HG03558 (cell line): ENCODE measurements at regions not wholly inside any gene's neighbourhood (a gene's known extent, or its start where the extent isn't known, plus 50 kb on each side); places are given as distances from the start of the nearest gene placed in this dataset.
A peak's percentile ranks its signal among the peaks of the same experiment; 100 is the strongest.

Experiments
- ATAC-seq: cut with Tn5 transposase; IDR thresholded peaks from one replicate; pipeline ENCODE4 v1.9.1; 2021; ENCODE audit warnings: moderate number of reproducible peaks; ENCODE audit not compliant: unreplicated experiment; ENCODE audit errors: extremely low read depth

GRCh38 chr9:99762470-99762869, 59.2 kb upstream of the NR4A3 start:
- ATAC-seq: peak; percentile 99
